ENCODE measurements at regions not wholly inside any gene's neighbourhood (a gene's known extent, or its start where the extent isn't known, plus 50 kb on each side); places are given as distances from the start of the nearest gene placed in this dataset.

GRCh38 chr2:155703917-155704316, 628.6 kb downstream of the NR4A2 start:
- TF ChIP-seq CTCF (conservative IDR thresholded peaks at IDR 0.05; ENCODE audit: low read depth, low read length) (no peak), EZH2 (IDR thresholded peaks at IDR 0.05; ENCODE audit: low read length, unreplicated experiment) (no peak), EZH2phosphoT487 (IDR thresholded peaks at IDR 0.05; ENCODE audit: borderline replicate concordance, low read length) (no peak)
